ENCODE measurements at regions not wholly inside any gene's neighbourhood (a gene's known extent, or its start where the extent isn't known, plus 50 kb on each side); places are given as distances from the start of the nearest gene placed in this dataset.

DNA sequence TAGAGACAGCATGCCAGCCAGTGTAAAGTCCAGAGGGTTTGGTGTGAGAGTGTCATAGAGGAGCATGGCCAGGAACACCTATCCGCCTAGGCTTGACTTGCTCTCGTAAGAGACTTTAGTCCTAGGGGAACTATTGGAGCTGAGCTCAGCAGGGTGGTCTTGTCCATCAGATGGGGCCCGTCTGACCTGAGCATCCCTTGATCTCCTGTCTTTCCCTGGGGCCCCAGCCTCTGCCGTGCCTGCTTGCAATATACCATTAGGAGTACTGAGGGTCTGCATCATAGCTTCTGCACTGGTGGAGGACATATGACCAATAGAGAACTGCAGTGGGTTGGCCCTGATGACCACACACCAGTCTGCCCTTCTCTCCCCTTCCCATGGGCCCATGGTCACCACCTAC, 251.0 kb downstream of the TUSC1 start:
- TF ChIP-seq, protein P1, sequence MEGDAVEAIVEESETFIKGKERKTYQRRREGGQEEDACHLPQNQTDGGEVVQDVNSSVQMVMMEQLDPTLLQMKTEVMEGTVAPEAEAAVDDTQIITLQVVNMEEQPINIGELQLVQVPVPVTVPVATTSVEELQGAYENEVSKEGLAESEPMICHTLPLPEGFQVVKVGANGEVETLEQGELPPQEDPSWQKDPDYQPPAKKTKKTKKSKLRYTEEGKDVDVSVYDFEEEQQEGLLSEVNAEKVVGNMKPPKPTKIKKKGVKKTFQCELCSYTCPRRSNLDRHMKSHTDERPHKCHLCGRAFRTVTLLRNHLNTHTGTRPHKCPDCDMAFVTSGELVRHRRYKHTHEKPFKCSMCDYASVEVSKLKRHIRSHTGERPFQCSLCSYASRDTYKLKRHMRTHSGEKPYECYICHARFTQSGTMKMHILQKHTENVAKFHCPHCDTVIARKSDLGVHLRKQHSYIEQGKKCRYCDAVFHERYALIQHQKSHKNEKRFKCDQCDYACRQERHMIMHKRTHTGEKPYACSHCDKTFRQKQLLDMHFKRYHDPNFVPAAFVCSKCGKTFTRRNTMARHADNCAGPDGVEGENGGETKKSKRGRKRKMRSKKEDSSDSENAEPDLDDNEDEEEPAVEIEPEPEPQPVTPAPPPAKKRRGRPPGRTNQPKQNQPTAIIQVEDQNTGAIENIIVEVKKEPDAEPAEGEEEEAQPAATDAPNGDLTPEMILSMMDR (conservative IDR thresholded peaks at IDR 0.05; ENCODE audit: low read depth, low read length), result no peak
- no peak for DNase-seq (ENCODE audit: low read depth)

GRCh38 chr9:25421560-25421959, 256.7 kb downstream of the TUSC1 start:
- no peak overlapping the region for H3K4me3 ChIP-seq (ENCODE audit: low read length)
- TF ChIP-seq, protein P1 (conservative IDR thresholded peaks at IDR 0.05; ENCODE audit: low read depth, low read length), result no peak
- no peak for DNase-seq (ENCODE audit: low read depth)

More for the DNA sequence above, 251.0 kb downstream of the TUSC1 start:
- H3K4me3 ChIP-seq (ENCODE audit: low read length), result no peak overlapping the region

- no peak overlapping the region for H3K4me3 ChIP-seq (ENCODE audit: low read length)
- DNase-seq (ENCODE audit: low read depth), result peak; percentile 2
- TF ChIP-seq, protein P1 (conservative IDR thresholded peaks at IDR 0.05; ENCODE audit: low read depth, low read length), result no peak
These were observed 259.3 kb downstream of the TUSC1 start for GRCh38 chr9:25418974-25419373.

DNA sequence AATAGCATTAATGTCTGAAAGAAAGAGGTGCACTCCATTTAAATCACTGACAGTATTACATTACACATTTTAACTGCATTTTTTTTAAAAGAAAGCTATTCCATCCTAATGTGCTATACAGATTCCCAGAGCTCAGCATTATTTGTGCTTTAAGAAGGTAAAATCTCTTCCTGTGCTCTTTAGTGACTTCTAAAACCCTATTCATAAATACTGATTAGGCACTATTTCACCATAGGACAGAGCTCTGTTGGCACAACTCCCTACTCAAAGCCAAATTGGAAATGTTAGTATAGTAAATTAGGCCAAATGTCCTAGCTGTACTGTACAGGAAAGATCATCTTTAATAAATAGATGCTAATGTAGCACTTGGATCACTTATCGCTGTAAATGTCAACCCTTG, 262.5 kb downstream of the TUSC1 start:
- H3K4me3 ChIP-seq (ENCODE audit: low read length), result no peak overlapping the region
- TF ChIP-seq, protein P1 (conservative IDR thresholded peaks at IDR 0.05; ENCODE audit: low read depth, low read length), result no peak
- DNase-seq (ENCODE audit: low read depth), result no peak

GRCh38 chr9:25412646-25413045, 265.6 kb downstream of the TUSC1 start:
- TF ChIP-seq, protein P1 (conservative IDR thresholded peaks at IDR 0.05; ENCODE audit: low read depth, low read length), result no peak
- H3K4me3 ChIP-seq (ENCODE audit: low read length), result no peak overlapping the region
- DNase-seq (ENCODE audit: low read depth), result no peak

GRCh38 chr9:25397746-25398145, 280.5 kb downstream of the TUSC1 start:
- H3K4me3 ChIP-seq (ENCODE audit: low read length), result no peak overlapping the region
- TF ChIP-seq, protein P1 (conservative IDR thresholded peaks at IDR 0.05; ENCODE audit: low read depth, low read length), result no peak
- DNase-seq (ENCODE audit: low read depth), result no peak

GRCh38 chr9:25396828-25397227, 281.4 kb downstream of the TUSC1 start:
- no peak overlapping the region for H3K4me3 ChIP-seq (ENCODE audit: low read length)
- TF ChIP-seq, protein P1 (conservative IDR thresholded peaks at IDR 0.05; ENCODE audit: low read depth, low read length), result no peak
- DNase-seq (ENCODE audit: low read depth), result no peak

Data from retinal pigment epithelial cell (primary cell).